ENCODE measurements at regions not wholly inside any gene's neighbourhood (a gene's known extent, or its start where the extent isn't known, plus 50 kb on each side); places are given as distances from the start of the nearest gene placed in this dataset.

DNA sequence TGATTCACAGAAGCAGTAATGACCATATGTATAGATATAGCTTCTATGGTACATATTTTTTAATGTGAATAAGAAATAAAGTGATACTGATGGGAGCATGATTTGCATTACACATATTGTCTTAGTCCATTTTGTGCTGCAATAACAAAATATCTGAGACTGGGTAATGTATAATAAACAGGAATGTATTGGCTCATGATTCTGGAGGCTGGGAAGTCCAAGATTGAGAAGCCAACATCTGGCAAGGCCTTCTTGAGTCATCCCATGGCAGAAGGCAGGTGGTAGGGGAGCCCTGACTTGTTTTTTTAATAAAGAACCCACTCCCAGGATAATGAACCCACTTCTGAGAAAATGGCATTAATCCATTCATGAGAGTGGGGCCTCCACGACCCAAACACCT lies 185.6 kb upstream of the RREB1 start:
- no peak for TF ChIP-seq POLR2A (IDR thresholded peaks at IDR 0.05; ENCODE audit: low read length)
- TF ChIP-seq GATA1 (IDR thresholded peaks at IDR 0.05; ENCODE audit: low read depth, low read length) = no peak
